Lung (tissue), 11 donors: ENCODE measurements at regions not wholly inside any gene's neighbourhood (a gene's known extent, or its start where the extent isn't known, plus 50 kb on each side); places are given as distances from the start of the nearest gene placed in this dataset.
A peak's percentile ranks its signal among the peaks of the same experiment; 100 is the strongest.

ENCODE experiments used
- ATAC-seq: fragments of 200-7000 bp; cut with Tn5 transposase; one replicate; pipeline ENCODE4 v1.9.1; 2020; ENCODE audit warnings: moderate number of reproducible peaks; ENCODE audit not compliant: insufficient read depth, low FRiP score
- DNase-seq, 3 donors: peaks; one replicate each; pipeline ENCODE4 v3.0.0-alpha.2; 2013 to 2017
- H3K27ac ChIP-seq, 2 donors: one replicate each; pipeline ENCODE4 v1.5.1; 2013; ENCODE audit warnings: mild to moderate bottlenecking in 2 of 2, moderate library complexity in 2 of 2, control low read depth in 1 of 2, inconsistent platforms in 1 of 2, low read depth in 1 of 2, low read length in 1 of 2
- H3K27me3 ChIP-seq, 3 donors: one replicate each; pipeline ENCODE4 v1.5.1; 2013; ENCODE audit warnings: low read length in 2 of 3; ENCODE audit not compliant: control insufficient read depth in 3 of 3, insufficient read depth in 3 of 3
- H3K36me3 ChIP-seq, 4 donors: one replicate each; pipeline ENCODE4 v1.5.1; 2013; ENCODE audit warnings: low read length in 4 of 4, mild to moderate bottlenecking in 1 of 4, moderate library complexity in 1 of 4; ENCODE audit not compliant: control insufficient read depth in 4 of 4, insufficient read depth in 4 of 4
- H3K4me1 ChIP-seq, 5 donors: one replicate each; pipeline ENCODE4 v1.5.1; 2013; ENCODE audit warnings: low read length in 5 of 5, mild to moderate bottlenecking in 2 of 5, moderate library complexity in 1 of 5; ENCODE audit not compliant: control insufficient read depth in 5 of 5, insufficient read depth in 5 of 5
- H3K4me3 ChIP-seq: one replicate; pipeline ENCODE4 v1.5.1; 2013; ENCODE audit warnings: mild to moderate bottlenecking, control low read depth, moderate library complexity
- H3K9ac ChIP-seq, 2 donors: one replicate each; pipeline ENCODE4 v1.5.1; 2013; ENCODE audit warnings: low read length in 2 of 2, control low read depth in 1 of 2; ENCODE audit not compliant: insufficient read depth in 1 of 2
- H3K9me3 ChIP-seq, 4 donors: one replicate each; pipeline ENCODE4 v1.5.1; 2013; ENCODE audit warnings: low read length in 3 of 4, mild to moderate bottlenecking in 1 of 4, moderate library complexity in 1 of 4; ENCODE audit not compliant: control insufficient read depth in 4 of 4, insufficient read depth in 3 of 4
- CTCF ChIP-seq: IDR thresholded peaks from 2 replicates; pipeline ENCODE4 v1.5.1; 2012; ENCODE audit warnings: mild to moderate bottlenecking; ENCODE audit errors: control extremely low read depth, extremely low read depth
- WGBS, 2 donors: extraction: QIAGEN DNeasy Blood & Tissue Kit; methylation state at CpG; one replicate each; pipeline ENCODE4 v1.1.7; 2013; 5-methylcytosine and 5-hydroxymethylcytosine counted together
- donor health status: control.
- donor health status: control.
- donor health status: Bipolar disorder and iron deficiency.
- donor health status: healthy.
- donor health status: DM: yes; HTN: yes; CAD: no.

GRCh38 chr15:70443486-70444273 lies 319.7 kb downstream of the UACA start:
- Histone ChIP-seq H3K4me3 (no peak overlapping the region), H3K36me3 (no peaks in the 10 kb centered on the region), H3K27me3 (peaks cover 0 to 18% (median 3%) of the 10 kb centered on the region in 3 donors), H3K9ac (no peak overlapping the region), H3K27ac (no peak overlapping the region), H3K9me3 (no peaks in the 10 kb centered on the region), H3K4me1 (peaks cover 0 to 22% (median 6%) of the 10 kb centered on the region in 5 donors)
- ATAC-seq (no peak), DNase-seq (no peak)
- TF ChIP-seq CTCF = no peak
- WGBS, 2 donors = 58 to 69% methylated on average over 9 of the region's 9 CpGs

- Histone ChIP-seq H3K9me3 (no peaks in the 10 kb centered on the region), H3K36me3 (no peaks in the 10 kb centered on the region), H3K4me1 (peaks cover 0 to 18% (median 6%) of the 10 kb centered on the region in 5 donors), H3K27ac (no peak overlapping the region), H3K4me3 (no peak overlapping the region), H3K27me3 (peaks cover 0 to 15% (median 3%) of the 10 kb centered on the region in 3 donors), H3K9ac (no peak overlapping the region)
- WGBS, 2 donors = 83 to 88% methylated on average over 13 of the region's 13 CpGs
- peak in 2 of 3 donors; percentile 21 to 34 for DNase-seq
- no peak for ATAC-seq
- no peak for TF ChIP-seq CTCF
Measured at GRCh38 chr15:70442616-70443321, 320.6 kb downstream of the UACA start.

GRCh38 chr15:70442211-70442610 lies 321.1 kb downstream of the UACA start:
- no peak for ATAC-seq
- peaks cover 0 to 12% (median 0%) of the 10 kb centered on the region in 5 donors for H3K4me1 ChIP-seq
- no peak overlapping the region for H3K4me3 ChIP-seq
- no peak overlapping the region for H3K9ac ChIP-seq
- WGBS, 2 donors = 89 to 91% methylated on average over 13 of the region's 13 CpGs
- H3K27me3 ChIP-seq = peaks cover 0 to 15% (median 3%) of the 10 kb centered on the region in 3 donors
- H3K27ac ChIP-seq = no peak overlapping the region
- DNase-seq = no peak
- TF ChIP-seq CTCF = no peak
- no peaks in the 10 kb centered on the region for H3K36me3 ChIP-seq
- H3K9me3 ChIP-seq = no peaks in the 10 kb centered on the region
